GM10248 (cell line): ENCODE measurements at regions not wholly inside any gene's neighbourhood (a gene's known extent, or its start where the extent isn't known, plus 50 kb on each side); places are given as distances from the start of the nearest gene placed in this dataset.

Source experiments
- CTCF ChIA-PET: fragments of 300-600 bp; sonication (Branson Sonifier 250); formaldehyde crosslinking; extraction: SDS; loops from one replicate; lab custom pipeline; 2021; ENCODE audit warnings: antibody characterized with exemption; lab: Yijun Ruan, JAX
- POLR2A ChIA-PET: fragments of 350-650 bp; sonication (Branson Sonifier 250); formaldehyde crosslinking; extraction: SDS; loops from one replicate; lab custom pipeline; 2020; ENCODE audit warnings: antibody characterized with exemption; lab: Yijun Ruan, JAX
- DNase-seq: peaks from one replicate; pipeline ENCODE4 v3.0.0; 2012; ENCODE audit errors: extremely low spot score
- TF ChIP-seq, protein P1 (sequence below): IDR thresholded peaks from 2 replicates; pipeline ENCODE4 v1.5.1; 2012; ENCODE audit warnings: mild to moderate bottlenecking, low read depth; ENCODE audit errors: extremely low read depth, missing control alignments, control extremely low read depth

DNA sequence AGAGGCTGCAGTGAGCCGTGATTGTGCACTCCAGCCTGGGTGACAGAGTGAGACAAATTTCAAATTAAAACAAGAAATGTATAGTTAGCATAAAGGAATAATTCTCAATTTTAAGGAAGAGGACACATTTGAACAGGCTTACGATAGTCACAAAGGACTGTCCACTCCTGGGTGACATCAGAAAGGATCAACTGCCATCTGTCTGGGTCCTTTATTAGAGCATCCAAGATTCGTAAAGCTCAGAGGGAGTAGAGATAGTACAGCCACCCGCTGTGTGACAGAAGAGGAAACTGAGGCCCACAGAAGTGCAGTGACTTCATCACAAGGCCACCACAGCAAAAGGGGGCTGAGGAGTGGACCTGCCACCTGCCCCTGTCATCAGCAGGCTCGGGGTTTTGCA lies 149.3 kb upstream of the RBPJ start:
- TF ChIP-seq, protein P1, sequence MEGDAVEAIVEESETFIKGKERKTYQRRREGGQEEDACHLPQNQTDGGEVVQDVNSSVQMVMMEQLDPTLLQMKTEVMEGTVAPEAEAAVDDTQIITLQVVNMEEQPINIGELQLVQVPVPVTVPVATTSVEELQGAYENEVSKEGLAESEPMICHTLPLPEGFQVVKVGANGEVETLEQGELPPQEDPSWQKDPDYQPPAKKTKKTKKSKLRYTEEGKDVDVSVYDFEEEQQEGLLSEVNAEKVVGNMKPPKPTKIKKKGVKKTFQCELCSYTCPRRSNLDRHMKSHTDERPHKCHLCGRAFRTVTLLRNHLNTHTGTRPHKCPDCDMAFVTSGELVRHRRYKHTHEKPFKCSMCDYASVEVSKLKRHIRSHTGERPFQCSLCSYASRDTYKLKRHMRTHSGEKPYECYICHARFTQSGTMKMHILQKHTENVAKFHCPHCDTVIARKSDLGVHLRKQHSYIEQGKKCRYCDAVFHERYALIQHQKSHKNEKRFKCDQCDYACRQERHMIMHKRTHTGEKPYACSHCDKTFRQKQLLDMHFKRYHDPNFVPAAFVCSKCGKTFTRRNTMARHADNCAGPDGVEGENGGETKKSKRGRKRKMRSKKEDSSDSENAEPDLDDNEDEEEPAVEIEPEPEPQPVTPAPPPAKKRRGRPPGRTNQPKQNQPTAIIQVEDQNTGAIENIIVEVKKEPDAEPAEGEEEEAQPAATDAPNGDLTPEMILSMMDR: no peak
- POLR2A ChIA-PET: no interaction called here
- CTCF ChIA-PET: interaction anchor here (1.0 to 2.2 kb wide), 6 partner anchors 10 to 240 kb away, joined by 3 to 12 read pairs (median 4); no protein-coding TSS in a partner anchor
- no peak for DNase-seq

- TF ChIP-seq, protein P1: no peak
- ChIA-PET CTCF (interaction anchor here (1.0 to 2.2 kb wide), 6 partner anchors 10 to 239 kb away, joined by 3 to 12 read pairs (median 4); no protein-coding TSS in a partner anchor), POLR2A (no interaction called here)
- no peak for DNase-seq
These were observed 148.9 kb upstream of the RBPJ start for GRCh38 chr4:26171941-26172340.

DNA sequence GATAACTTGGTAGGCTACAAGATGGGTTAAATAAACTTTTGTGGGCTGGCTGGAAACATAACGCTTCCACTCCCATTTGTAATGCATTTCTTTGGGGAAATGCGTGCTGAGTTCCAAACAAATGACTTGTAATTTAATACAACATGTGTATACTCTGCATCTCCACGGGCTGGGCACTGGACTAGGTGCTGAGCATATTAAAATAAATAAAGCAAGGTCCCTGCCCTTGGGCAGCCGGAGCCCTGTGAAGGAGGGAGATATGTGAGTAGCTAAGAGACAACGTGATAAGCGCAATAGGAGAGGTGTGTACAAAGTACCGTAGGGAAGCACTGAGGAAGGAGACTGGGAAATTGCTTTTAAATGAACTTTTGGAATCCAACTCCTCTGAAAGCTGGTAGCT lies 147.2 kb upstream of the RBPJ start:
- CTCF ChIA-PET: interaction anchor here (0.7 to 1.8 kb wide), 7 partner anchors 10 to 331 kb away, joined by 3 to 6 read pairs (median 4); no protein-coding TSS in a partner anchor
- DNase-seq: no peak
- TF ChIP-seq, protein P1: no peak
- POLR2A ChIA-PET: no interaction called here

GRCh38 chr4:26174027-26174426 lies 146.8 kb upstream of the RBPJ start:
- TF ChIP-seq, protein P1: no peak
- no peak for DNase-seq
- ChIA-PET POLR2A (no interaction called here), CTCF (interaction anchor here (0.7 to 1.8 kb wide), 6 partner anchors 10 to 105 kb away, joined by 3 to 6 read pairs (median 4); no protein-coding TSS in a partner anchor)

DNA sequence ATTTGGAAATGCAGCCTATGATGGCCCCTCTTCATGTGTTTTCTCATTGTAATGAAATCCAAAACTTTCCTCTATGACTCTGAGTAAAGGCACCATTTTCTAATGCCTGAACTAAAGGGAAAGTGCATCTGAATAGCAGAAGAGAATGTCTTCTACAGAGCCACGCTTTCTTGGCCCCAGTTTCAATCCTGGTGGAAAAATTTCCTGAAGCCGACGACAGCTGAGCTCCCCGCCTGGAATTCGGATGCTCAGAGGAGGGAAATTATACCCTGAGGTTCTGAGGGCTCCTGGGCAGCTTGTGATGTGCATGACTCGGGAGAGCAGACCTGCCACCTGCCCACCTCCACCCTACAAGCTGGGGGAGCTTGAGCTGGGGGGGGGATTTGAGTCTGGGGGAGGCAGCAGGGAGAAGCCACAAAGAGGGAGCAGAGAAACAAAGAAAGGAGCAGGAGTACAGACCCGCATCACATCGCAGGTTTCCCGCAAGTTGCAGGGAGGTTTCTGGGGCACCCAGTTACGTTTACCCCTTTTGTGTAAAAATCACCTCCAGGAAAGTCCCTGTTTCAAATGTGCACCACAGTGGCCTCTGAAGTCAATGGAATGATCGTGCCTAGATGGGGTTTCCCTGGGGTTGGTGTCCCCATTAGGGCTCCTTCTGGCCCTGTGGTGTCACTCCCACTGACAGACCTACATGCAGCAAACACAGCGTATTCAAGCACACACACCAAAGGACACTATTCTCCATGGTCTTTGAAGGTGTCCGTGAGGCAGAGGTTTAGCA lies 145.6 kb upstream of the RBPJ start:
- ChIA-PET POLR2A (no interaction called here), CTCF (interaction anchor here (0.8 to 1.8 kb wide), 6 partner anchors 11 to 100 kb away, joined by 3 to 6 read pairs (median 4); no protein-coding TSS in a partner anchor)
- TF ChIP-seq, protein P1: no peak
- DNase-seq: peak; percentile 48

GRCh38 chr4:26175905-26176470 lies 144.8 kb upstream of the RBPJ start:
- POLR2A ChIA-PET: interaction anchor here (1.2 kb wide), 1 partner anchor 113 kb away, joined by 4 read pairs; no protein-coding TSS in a partner anchor
- no peak for DNase-seq
- CTCF ChIA-PET: interaction anchor here (1.0 to 2.5 kb wide), 6 partner anchors 10 to 188 kb away, joined by 3 to 7 read pairs (median 4); no protein-coding TSS in a partner anchor
- TF ChIP-seq, protein P1: no peak
